ENCODE measurements at regions not wholly inside any gene's neighbourhood (a gene's known extent, or its start where the extent isn't known, plus 50 kb on each side); places are given as distances from the start of the nearest gene placed in this dataset.

DNA sequence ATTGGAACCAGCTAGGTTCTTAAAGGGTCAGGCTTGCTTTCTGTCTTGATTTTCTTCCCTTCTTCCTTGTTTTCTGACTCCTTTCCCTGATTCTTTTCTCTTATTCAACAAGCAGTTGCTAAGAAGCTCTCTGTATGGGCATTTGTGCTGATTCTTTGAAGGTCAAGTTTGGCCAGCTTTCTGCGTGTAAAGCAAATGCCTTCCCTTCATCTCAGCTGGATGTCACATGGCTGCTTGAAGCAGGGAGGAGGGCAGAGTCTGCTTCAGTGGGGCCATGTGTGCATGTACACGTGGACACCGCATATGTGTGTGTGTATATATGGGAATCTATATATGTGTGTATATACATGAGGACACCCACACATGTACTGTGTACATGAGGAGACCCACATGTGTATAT is 139.9 kb upstream of the ATP6AP2 start:
- ATAC-seq (no peak), DNase-seq (ENCODE audit: low read depth, low spot score) (no peak), FAIRE-seq (no peak)
- CTCF ChIA-PET, result no interaction called here
- intact Hi-C loops (cut with micrococcal nuclease; ENCODE audit: unreplicated experiment), result no loop called here
- Histone ChIP-seq H3K27ac (ENCODE audit: control insufficient read depth, insufficient read depth) (no peak overlapping the region), H2AFZ (ENCODE audit: control insufficient read depth, low read depth, low read length) (no peak overlapping the region), H4K20me1 (ENCODE audit: control insufficient read depth, insufficient read depth) (no peaks in the 10 kb centered on the region), H3K9ac (ENCODE audit: control insufficient read depth, insufficient read depth, low read length) (no peak overlapping the region), H3K79me2 (ENCODE audit: control insufficient read depth, insufficient read depth, low read length) (no peaks in the 10 kb centered on the region), H3K9me3 (replicated peaks; ENCODE audit: control insufficient read depth, insufficient read depth, low read length) (no peaks in the 10 kb centered on the region), H3K27me3 (replicated peaks in 1 of 2; ENCODE audit: control insufficient read depth in 2 of 2, insufficient read depth in 2 of 2, low read length in 1 of 2) (no peaks in the 10 kb centered on the region), H3K4me1 (ENCODE audit: control insufficient read depth, insufficient read depth, low read length) (no peaks in the 10 kb centered on the region), H3K4me3 (no peak overlapping the region), H3K4me2 (ENCODE audit: control insufficient read depth, insufficient read depth) (no peak overlapping the region), H3K36me3 (ENCODE audit: control insufficient read depth in 2 of 2, insufficient read depth in 2 of 2, low read length in 1 of 2) (no peaks in the 10 kb centered on the region)
- POLR2A ChIA-PET, result no interaction called here
- SMC1A ChIA-PET (ENCODE audit: uncharacterized antibody, unreplicated experiment), result interaction anchor here (1.0 kb wide), 1 partner anchor 9 kb away, joined by 3 read pairs; no protein-coding TSS in a partner anchor
- WGBS (ENCODE audit: insufficient coverage, insufficient replicate concordance, low lambda C conversion rate, missing lambda C conversion rate), result 63% methylated on average over 3 of the region's 3 CpGs
- RAD21 ChIA-PET (ENCODE audit: unreplicated experiment), result no interaction called here
- no TSS peak for BruUV-seq (replicated peaks)
- in situ Hi-C loops (cut with MboI), result no loop called here
- TF ChIP-seq FOS (IDR thresholded peaks at IDR 0.05; ENCODE audit: borderline replicate concordance, extremely low read depth, insufficient read length) (no peak), ZNF207 (IDR thresholded peaks at IDR 0.05; ENCODE audit: borderline replicate concordance) (no peak), E4F1 (IDR thresholded peaks at IDR 0.05; ENCODE audit: borderline replicate concordance, partially characterized antibody) (no peak), RFX5 (IDR thresholded peaks at IDR 0.05; ENCODE audit: low read depth, low read length) (no peak), E2F8 (IDR thresholded peaks at IDR 0.05; ENCODE audit: low read depth, partially characterized antibody) (no peak), BCL3 (IDR thresholded peaks at IDR 0.05; ENCODE audit: borderline replicate concordance, insufficient read depth, low read depth, low read length, poor library complexity, severe bottlenecking) (no peak), ETV6 (conservative IDR thresholded peaks at IDR 0.05 in 1 of 2, IDR thresholded peaks at IDR 0.05 in 1 of 2; ENCODE audit: borderline replicate concordance in 1 of 2, low read depth in 1 of 2) (no peak)
- TF ChIP-seq, protein P1, sequence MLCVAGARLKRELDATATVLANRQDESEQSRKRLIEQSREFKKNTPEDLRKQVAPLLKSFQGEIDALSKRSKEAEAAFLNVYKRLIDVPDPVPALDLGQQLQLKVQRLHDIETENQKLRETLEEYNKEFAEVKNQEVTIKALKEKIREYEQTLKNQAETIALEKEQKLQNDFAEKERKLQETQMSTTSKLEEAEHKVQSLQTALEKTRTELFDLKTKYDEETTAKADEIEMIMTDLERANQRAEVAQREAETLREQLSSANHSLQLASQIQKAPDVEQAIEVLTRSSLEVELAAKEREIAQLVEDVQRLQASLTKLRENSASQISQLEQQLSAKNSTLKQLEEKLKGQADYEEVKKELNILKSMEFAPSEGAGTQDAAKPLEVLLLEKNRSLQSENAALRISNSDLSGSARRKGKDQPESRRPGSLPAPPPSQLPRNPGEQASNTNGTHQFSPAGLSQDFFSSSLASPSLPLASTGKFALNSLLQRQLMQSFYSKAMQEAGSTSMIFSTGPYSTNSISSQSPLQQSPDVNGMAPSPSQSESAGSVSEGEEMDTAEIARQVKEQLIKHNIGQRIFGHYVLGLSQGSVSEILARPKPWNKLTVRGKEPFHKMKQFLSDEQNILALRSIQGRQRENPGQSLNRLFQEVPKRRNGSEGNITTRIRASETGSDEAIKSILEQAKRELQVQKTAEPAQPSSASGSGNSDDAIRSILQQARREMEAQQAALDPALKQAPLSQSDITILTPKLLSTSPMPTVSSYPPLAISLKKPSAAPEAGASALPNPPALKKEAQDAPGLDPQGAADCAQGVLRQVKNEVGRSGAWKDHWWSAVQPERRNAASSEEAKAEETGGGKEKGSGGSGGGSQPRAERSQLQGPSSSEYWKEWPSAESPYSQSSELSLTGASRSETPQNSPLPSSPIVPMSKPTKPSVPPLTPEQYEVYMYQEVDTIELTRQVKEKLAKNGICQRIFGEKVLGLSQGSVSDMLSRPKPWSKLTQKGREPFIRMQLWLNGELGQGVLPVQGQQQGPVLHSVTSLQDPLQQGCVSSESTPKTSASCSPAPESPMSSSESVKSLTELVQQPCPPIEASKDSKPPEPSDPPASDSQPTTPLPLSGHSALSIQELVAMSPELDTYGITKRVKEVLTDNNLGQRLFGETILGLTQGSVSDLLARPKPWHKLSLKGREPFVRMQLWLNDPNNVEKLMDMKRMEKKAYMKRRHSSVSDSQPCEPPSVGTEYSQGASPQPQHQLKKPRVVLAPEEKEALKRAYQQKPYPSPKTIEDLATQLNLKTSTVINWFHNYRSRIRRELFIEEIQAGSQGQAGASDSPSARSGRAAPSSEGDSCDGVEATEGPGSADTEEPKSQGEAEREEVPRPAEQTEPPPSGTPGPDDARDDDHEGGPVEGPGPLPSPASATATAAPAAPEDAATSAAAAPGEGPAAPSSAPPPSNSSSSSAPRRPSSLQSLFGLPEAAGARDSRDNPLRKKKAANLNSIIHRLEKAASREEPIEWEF (IDR thresholded peaks at IDR 0.05; ENCODE audit: insufficient replicate concordance, low read depth, low read length), result no peak
